GM21423 (cell line): ENCODE measurements at regions not wholly inside any gene's neighbourhood (a gene's known extent, or its start where the extent isn't known, plus 50 kb on each side); places are given as distances from the start of the nearest gene placed in this dataset.

Experiments used
- ATAC-seq: cut with Tn5 transposase; IDR thresholded peaks from one replicate; pipeline ENCODE4 v1.9.1; 2021; ENCODE audit warnings: mild to moderate bottlenecking, moderate library complexity; ENCODE audit not compliant: unreplicated experiment

DNA sequence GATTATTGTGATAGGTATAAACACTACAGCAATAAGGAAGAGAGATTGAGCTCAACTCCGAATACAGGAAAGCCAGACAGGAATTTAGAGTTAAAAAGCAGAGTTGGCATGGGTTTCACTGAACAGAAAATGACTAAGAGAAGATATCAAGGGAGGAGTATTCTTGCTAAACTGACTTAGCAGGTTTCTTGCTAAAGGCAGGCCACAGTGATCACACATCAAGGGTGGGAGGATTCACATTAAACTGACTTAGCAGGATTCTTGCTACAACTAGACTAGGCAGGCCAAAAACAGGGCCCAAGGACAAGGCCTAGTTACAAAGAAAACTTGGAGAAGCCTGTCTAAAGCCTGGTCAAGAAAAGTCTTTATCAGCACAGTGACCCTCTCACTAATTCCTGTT, 195.1 kb downstream of the MAGEB5 start:
- ATAC-seq, result no peak

DNA sequence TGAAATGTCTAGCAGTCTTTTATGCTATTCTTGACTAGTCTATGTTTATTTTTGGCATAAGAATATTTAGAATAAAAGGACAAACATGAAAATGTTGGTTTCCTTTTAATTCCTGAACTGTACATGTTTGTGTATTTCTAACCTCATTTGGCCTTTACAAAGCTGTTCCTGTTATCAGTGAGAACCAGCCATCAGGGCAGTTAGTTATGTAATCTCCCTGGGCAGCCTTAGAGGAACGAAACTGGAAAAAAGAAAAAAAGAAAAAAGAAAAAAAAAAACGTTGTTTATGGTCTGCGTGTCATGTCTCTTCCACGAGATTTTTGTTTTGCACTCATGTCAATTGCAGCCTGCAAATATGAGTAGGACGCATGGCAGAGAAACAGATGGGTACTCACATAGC, 193.7 kb downstream of the MAGEB5 start:
- no peak for ATAC-seq

GRCh38 chrX:26387906-26388305, 171.9 kb downstream of the MAGEB5 start:
- no peak for ATAC-seq

DNA sequence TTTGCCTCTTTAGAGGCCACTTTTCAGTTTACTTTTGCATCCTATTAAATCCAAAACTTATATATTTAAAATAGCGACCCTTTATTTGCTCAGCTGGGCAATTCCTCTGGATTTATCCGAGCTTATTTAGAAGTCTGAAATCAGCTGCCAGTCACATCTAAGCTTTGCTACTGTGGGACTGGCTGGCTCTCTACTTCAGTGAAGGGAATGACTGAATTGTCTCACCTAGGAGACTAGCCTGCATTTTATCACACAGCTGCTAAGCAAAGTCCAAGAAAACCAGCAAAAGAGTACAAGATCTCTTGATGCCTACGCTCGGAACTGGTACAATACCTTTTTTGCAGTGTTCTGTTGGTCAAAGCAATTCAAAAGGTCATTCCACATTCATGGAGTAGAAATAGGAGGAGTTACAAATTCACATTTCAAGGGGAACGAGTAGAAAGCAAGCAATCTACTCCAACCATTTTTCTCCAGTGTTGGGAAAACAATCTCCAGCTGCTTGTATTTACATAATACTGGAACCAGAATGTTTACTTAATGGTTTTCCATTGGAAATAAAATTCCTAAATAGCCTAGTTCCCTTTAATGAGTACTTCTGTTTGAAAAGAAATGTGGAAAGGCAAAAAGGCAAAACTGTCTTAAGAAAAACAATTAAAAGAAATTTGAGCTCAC, 160.2 kb downstream of the MAGEB5 start:
- no peak for ATAC-seq

DNA sequence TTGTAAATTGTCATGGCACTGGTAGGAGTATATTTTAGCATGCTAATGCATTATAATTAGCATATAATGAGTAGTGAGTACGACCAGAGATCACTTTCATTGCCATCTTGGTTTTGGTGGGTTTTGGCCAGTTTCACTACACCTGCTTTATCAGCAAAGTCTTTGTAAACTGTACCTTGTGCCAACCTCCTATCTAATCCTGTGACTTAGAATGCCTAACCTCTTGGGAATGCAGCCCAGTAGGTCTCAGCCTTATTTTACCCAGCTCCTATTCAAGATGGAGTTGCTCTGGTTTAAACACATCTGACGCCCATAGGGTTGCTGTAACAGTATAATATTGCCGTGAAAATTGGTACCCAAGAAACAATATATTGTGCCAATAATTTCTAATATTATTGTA, 159.4 kb downstream of the MAGEB5 start:
- ATAC-seq, result no peak

GRCh38 chrX:26373829-26374228, 157.9 kb downstream of the MAGEB5 start:
- no peak for ATAC-seq

- ATAC-seq, result no peak
These were observed 137.0 kb downstream of the MAGEB5 start for GRCh38 chrX:26352891-26353430.

DNA sequence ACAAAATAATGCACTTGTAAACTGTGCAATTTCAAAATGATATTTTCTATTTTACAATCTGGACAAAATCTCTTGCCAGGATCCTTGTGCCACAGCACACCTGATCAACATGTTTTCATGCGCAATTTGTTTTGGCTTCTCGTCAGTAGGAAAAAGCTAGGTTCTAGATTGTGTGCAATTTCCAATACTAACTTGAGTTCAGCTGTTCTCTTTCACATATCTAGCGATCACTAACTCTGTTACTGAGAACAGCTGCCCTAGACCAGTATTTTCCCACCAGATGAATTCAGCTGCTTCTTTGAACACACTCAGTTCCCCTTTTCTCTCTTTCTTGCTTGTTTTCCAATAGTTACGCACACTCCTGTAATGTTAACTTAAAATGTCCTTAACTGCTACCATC, 131.2 kb downstream of the MAGEB5 start:
- no peak for ATAC-seq

DNA sequence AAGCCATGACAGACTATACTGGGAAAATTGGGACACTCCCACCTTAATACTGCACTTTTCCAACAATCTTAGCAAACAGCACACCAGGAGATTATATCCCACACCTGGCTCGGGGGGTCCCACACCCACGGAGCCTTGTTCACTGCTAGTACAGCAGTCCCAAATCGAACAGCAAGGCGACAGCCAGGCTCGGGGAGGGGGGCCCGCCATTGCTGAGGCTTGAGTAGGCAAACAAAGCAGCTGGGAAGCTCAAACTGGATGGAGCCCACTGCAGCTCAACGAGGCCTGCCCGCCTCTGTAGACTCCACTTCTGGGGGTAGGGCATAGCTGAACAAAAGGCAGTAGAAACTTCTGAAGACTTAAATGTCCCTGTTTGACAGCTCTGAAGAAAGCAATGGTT, 118.3 kb downstream of the MAGEB5 start:
- ATAC-seq, result no peak

DNA sequence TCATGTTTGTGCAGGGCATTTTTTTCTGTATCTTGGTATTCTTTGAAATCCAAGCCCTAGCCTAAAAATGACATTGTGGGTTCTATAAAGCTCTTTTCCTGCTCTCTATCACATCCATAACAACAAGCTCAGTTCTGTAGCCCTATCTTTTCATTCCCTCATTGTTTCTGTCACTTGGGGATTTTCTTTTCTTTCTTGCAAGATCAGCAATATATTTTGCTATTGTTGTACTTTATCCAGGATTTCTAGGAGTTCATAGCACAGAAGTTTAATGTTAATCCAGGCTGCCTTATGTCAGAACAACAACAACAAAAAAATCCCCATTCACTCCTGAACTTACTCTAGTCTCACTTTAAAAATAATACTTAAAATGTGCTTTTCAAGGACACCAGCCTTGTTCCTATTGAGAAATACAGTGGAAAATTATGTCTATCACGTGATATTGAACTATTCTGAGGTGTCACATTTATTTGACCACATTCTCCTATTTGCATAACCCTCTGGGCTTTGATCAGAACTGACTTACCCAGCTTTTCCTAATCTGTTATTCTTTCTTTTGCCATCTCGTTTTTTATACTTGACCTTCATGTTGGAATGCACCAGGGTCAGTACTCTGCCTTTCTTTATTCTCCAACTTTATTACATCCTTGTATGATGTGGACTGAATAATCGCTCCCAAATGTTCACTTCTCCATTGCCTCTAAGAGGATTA, 112.8 kb downstream of the MAGEB5 start:
- no peak for ATAC-seq

GRCh38 chrX:26309262-26309661, 93.3 kb downstream of the MAGEB5 start:
- no peak for ATAC-seq

- ATAC-seq, result no peak
These were observed 79.5 kb downstream of the MAGEB5 start for GRCh38 chrX:26295425-26295824.

DNA sequence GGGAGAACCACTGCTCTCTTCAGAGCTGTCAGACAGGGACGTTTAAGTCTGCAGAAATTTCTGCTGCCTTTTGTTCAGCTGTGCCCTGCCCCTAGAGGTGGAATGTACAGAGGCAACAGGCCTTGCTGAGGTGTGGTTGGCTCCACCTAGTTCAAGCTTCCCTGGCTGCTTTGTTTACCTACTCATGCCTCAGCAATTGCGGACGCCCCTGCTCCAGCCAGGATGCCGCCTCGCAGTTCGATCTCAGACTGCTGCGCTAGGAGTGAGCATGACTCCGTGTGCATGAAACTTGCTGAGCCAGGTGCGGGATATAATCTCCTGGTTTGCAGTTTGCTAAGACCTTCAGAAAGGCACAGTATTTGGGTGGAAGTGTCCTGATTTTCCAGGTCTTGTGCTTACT, 70.9 kb downstream of the MAGEB5 start:
- no peak for ATAC-seq
